GM12891 (cell line): ENCODE measurements at regions not wholly inside any gene's neighbourhood (a gene's known extent, or its start where the extent isn't known, plus 50 kb on each side); places are given as distances from the start of the nearest gene placed in this dataset.

ENCODE experiments used
- DNase-seq: peaks from one replicate; pipeline ENCODE4 v3.0.0; 2011; ENCODE audit warnings: low spot score; ENCODE audit not compliant: insufficient read length
- FAIRE-seq: peaks from 2 replicates; lab custom pipeline; 2011; peaks lifted over from hg19 to GRCh38; lab: Jason Lieb, UNC
- PAX5 ChIP-seq: IDR thresholded peaks from 2 replicates; pipeline ENCODE4 v1.6.1; 2011; ENCODE audit warnings: low read length, moderate library complexity, mild to moderate bottlenecking; ENCODE audit not compliant: insufficient read depth, severe bottlenecking
- POLR2A ChIP-seq: IDR thresholded peaks from 2 replicates; pipeline ENCODE4 v1.6.1; 2011; ENCODE audit warnings: low read depth, low read length, control low read depth
- POLR2AphosphoS5 ChIP-seq: IDR thresholded peaks from 2 replicates; pipeline ENCODE4 v1.6.1; 2011; ENCODE audit warnings: low read depth, low read length, control low read depth
- POU2F2 ChIP-seq: IDR thresholded peaks from 2 replicates; pipeline ENCODE4 v1.6.1; 2011; ENCODE audit warnings: low read depth, mild to moderate bottlenecking, control low read depth, low read length, moderate library complexity
- SPI1 ChIP-seq: IDR thresholded peaks from 2 replicates; pipeline ENCODE4 v1.6.1; 2011; ENCODE audit warnings: low read depth, low read length, control low read depth
- TAF1 ChIP-seq: IDR thresholded peaks from 2 replicates; pipeline ENCODE4 v1.6.1; 2011; ENCODE audit warnings: low read depth, low read length, control low read depth

GRCh38 chr4:10285028-10285427, 168.4 kb upstream of the WDR1 start:
- DNase-seq (no peak), FAIRE-seq (no peak)
- TF ChIP-seq PAX5 (no peak), TAF1 (no peak), POLR2AphosphoS5 (no peak), SPI1 (no peak), POU2F2 (no peak), POLR2A (no peak)

- no peak for TF ChIP-seq POU2F2
- no peak for TF ChIP-seq PAX5
- no peak for TF ChIP-seq POLR2AphosphoS5
- no peak for FAIRE-seq
- DNase-seq = no peak
Observed at GRCh38 chr4:10283761-10284160, 167.2 kb upstream of the WDR1 start.

- no peak for FAIRE-seq
- no peak for DNase-seq
- TF ChIP-seq POLR2A (no peak), SPI1 (no peak)
Observed at GRCh38 chr4:10281996-10282395, 165.4 kb upstream of the WDR1 start.

GRCh38 chr4:10279261-10279660, 162.7 kb upstream of the WDR1 start:
- DNase-seq = no peak
- no peak for FAIRE-seq
- TF ChIP-seq POLR2A = no peak
- TF ChIP-seq POLR2AphosphoS5 = no peak
- no peak for TF ChIP-seq TAF1
- TF ChIP-seq POU2F2 = no peak
- no peak for TF ChIP-seq PAX5
- TF ChIP-seq SPI1 = no peak

- DNase-seq (no peak), FAIRE-seq (no peak)
- TF ChIP-seq SPI1 (no peak), PAX5 (no peak), POU2F2 (no peak), POLR2AphosphoS5 (no peak), POLR2A (no peak), TAF1 (no peak)
Observed at GRCh38 chr4:10278071-10278470, 161.5 kb upstream of the WDR1 start.

GRCh38 chr4:10276152-10276551, 159.6 kb upstream of the WDR1 start:
- no peak for DNase-seq
- FAIRE-seq = no peak
- TF ChIP-seq POLR2AphosphoS5 (no peak), SPI1 (no peak)

GRCh38 chr4:10275696-10276095, 159.1 kb upstream of the WDR1 start:
- DNase-seq = no peak
- no peak for FAIRE-seq

GRCh38 chr4:10273030-10273429, 156.4 kb upstream of the WDR1 start:
- DNase-seq (no peak), FAIRE-seq (no peak)
- no peak for TF ChIP-seq POU2F2
- TF ChIP-seq POLR2A = no peak
- no peak for TF ChIP-seq SPI1
- TF ChIP-seq POLR2AphosphoS5 = no peak
- TF ChIP-seq TAF1 = no peak
- no peak for TF ChIP-seq PAX5

More at GRCh38 chr4:10275696-10276095, 159.1 kb upstream of the WDR1 start:
- TF ChIP-seq SPI1 (no peak), POLR2A (no peak), PAX5 (no peak), TAF1 (no peak), POLR2AphosphoS5 (no peak)

GRCh38 chr4:10272511-10272910, 155.9 kb upstream of the WDR1 start:
- TF ChIP-seq POU2F2 (no peak), TAF1 (no peak), PAX5 (no peak), SPI1 (no peak), POLR2A (no peak), POLR2AphosphoS5 (no peak)
- FAIRE-seq (no peak), DNase-seq (no peak)

GRCh38 chr4:10267066-10267465, 150.5 kb upstream of the WDR1 start:
- FAIRE-seq = no peak
- no peak for TF ChIP-seq POU2F2
- no peak for TF ChIP-seq POLR2A
- no peak for TF ChIP-seq PAX5
- no peak for TF ChIP-seq SPI1
- no peak for TF ChIP-seq POLR2AphosphoS5
- TF ChIP-seq TAF1 = no peak
- DNase-seq = no peak

- DNase-seq = no peak
- TF ChIP-seq SPI1 (no peak), PAX5 (no peak), POU2F2 (no peak), POLR2A (no peak), TAF1 (no peak), POLR2AphosphoS5 (no peak)
- no peak for FAIRE-seq
Observed at GRCh38 chr4:10260777-10261176, 144.2 kb upstream of the WDR1 start.

GRCh38 chr4:10259976-10260375, 143.4 kb upstream of the WDR1 start:
- FAIRE-seq = no peak
- DNase-seq = no peak
- TF ChIP-seq SPI1 = no peak
- no peak for TF ChIP-seq PAX5
- TF ChIP-seq POLR2A = no peak
